H9 (cell line): ENCODE measurements at regions not wholly inside any gene's neighbourhood (a gene's known extent, or its start where the extent isn't known, plus 50 kb on each side); places are given as distances from the start of the nearest gene placed in this dataset.

Source experiments
- DNase-seq: peaks from one replicate; pipeline ENCODE4 v3.0.0-alpha.2; 2017
- H2AFZ ChIP-seq: one replicate; pipeline ENCODE4 v1.6.1; 2013; ENCODE audit warnings: mild to moderate bottlenecking, low read length, control low read depth, moderate library complexity
- H2AK5ac ChIP-seq: 2 replicates; pipeline ENCODE4 v1.6.1; 2013; ENCODE audit warnings: low read length, control low read depth, mixed read lengths; ENCODE audit not compliant: insufficient read length
- H2BK120ac ChIP-seq: one replicate; pipeline ENCODE4 v1.6.1; 2013; ENCODE audit warnings: low read depth, mild to moderate bottlenecking, low read length, control low read depth, inconsistent platforms; ENCODE audit not compliant: poor library complexity, severe bottlenecking
- H2BK12ac ChIP-seq: 2 replicates; pipeline ENCODE4 v1.6.1; 2013; ENCODE audit warnings: low read length, control low read depth, mixed read lengths, low read depth; ENCODE audit not compliant: insufficient read length
- H2BK15ac ChIP-seq: 2 replicates; pipeline ENCODE4 v1.6.1; 2013; ENCODE audit warnings: low read depth, low read length, control low read depth
- H2BK20ac ChIP-seq: one replicate; pipeline ENCODE4 v1.6.1; 2013; ENCODE audit warnings: low read depth, mild to moderate bottlenecking, low read length, control low read depth, inconsistent platforms; ENCODE audit not compliant: poor library complexity, severe bottlenecking
- H2BK5ac ChIP-seq: 2 replicates; pipeline ENCODE4 v1.6.1; 2013; ENCODE audit warnings: low read length, control low read depth, mixed read lengths; ENCODE audit not compliant: insufficient read length
- H3K14ac ChIP-seq: 2 replicates; pipeline ENCODE4 v1.6.1; 2013; ENCODE audit warnings: low read length, control low read depth; ENCODE audit not compliant: insufficient read depth
- H3K18ac ChIP-seq: 2 replicates; pipeline ENCODE4 v1.6.1; 2013; ENCODE audit warnings: low read depth, mild to moderate bottlenecking, mixed read lengths, low read length, control low read depth; ENCODE audit not compliant: insufficient read length
- H3K23ac ChIP-seq: 2 replicates; pipeline ENCODE4 v1.6.1; 2013; ENCODE audit warnings: low read length, control low read depth, mixed read lengths, low read depth; ENCODE audit not compliant: insufficient read length
- H3K23me2 ChIP-seq: 2 replicates; pipeline ENCODE4 v1.6.1; 2013; ENCODE audit warnings: low read depth, mild to moderate bottlenecking, mixed read lengths, low read length, control low read depth; ENCODE audit not compliant: insufficient read length, poor library complexity, severe bottlenecking
- H3K27ac ChIP-seq: 2 replicates; pipeline ENCODE4 v1.5.1; 2013; ENCODE audit warnings: low read length, control low read depth, mixed read lengths, low read depth; ENCODE audit not compliant: insufficient read length
- H3K27me3 ChIP-seq: 2 replicates; pipeline ENCODE4 v1.6.1; 2013; ENCODE audit warnings: low read length, control low read depth, inconsistent platforms; ENCODE audit not compliant: insufficient read depth
- H3K4ac ChIP-seq: 2 replicates; pipeline ENCODE4 v1.6.1; 2013; ENCODE audit warnings: low read depth, mild to moderate bottlenecking, control low read depth, inconsistent platforms, low read length, moderate library complexity
- H3K4me1 ChIP-seq: 2 replicates; pipeline ENCODE4 v1.6.1; 2013; ENCODE audit warnings: low read length, control low read depth, inconsistent platforms; ENCODE audit not compliant: insufficient read depth
- H3K4me2 ChIP-seq: 2 replicates; pipeline ENCODE4 v1.6.1; 2013; ENCODE audit warnings: low read length, control low read depth, mixed read lengths; ENCODE audit not compliant: insufficient read length, insufficient read depth
- H3K56ac ChIP-seq: 2 replicates; pipeline ENCODE4 v1.6.1; 2013; ENCODE audit warnings: low read depth, mild to moderate bottlenecking, mixed read lengths, low read length, control low read depth; ENCODE audit not compliant: insufficient read length
- H3K79me1 ChIP-seq: 2 replicates; pipeline ENCODE4 v1.6.1; 2013; ENCODE audit warnings: low read depth, mild to moderate bottlenecking, moderate library complexity, low read length, control low read depth, inconsistent platforms; ENCODE audit not compliant: insufficient read depth, poor library complexity, severe bottlenecking
- H3K79me2 ChIP-seq: 2 replicates; pipeline ENCODE4 v1.6.1; 2013; ENCODE audit warnings: low read length, control low read depth, inconsistent platforms; ENCODE audit not compliant: insufficient read depth
- H3K9ac ChIP-seq: 2 replicates; pipeline ENCODE4 v1.6.1; 2013; ENCODE audit warnings: low read length, control low read depth, mixed read lengths; ENCODE audit not compliant: insufficient read length; ENCODE audit errors: extremely low read depth
- H3K9me3 ChIP-seq: one replicate; pipeline ENCODE4 v1.6.1; 2013; ENCODE audit warnings: low read depth, low read length, inconsistent platforms; ENCODE audit not compliant: control insufficient read depth
- H3T11ph ChIP-seq: one replicate; pipeline ENCODE4 v1.6.1; 2013; ENCODE audit warnings: mild to moderate bottlenecking, low read length, control low read depth, inconsistent platforms
- H4K20me1 ChIP-seq: one replicate; pipeline ENCODE4 v1.6.1; 2013; ENCODE audit not compliant: control insufficient read depth, insufficient read length, insufficient read depth
- H4K5ac ChIP-seq: 2 replicates; pipeline ENCODE4 v1.6.1; 2013; ENCODE audit warnings: low read depth, mild to moderate bottlenecking, mixed read lengths, low read length, control low read depth; ENCODE audit not compliant: insufficient read length
- H4K8ac ChIP-seq: replicated peaks from 2 replicates; pipeline ENCODE4 v1.6.1; 2013; ENCODE audit warnings: low read length, control low read depth, mixed read lengths, low read depth; ENCODE audit not compliant: insufficient read length
- H4K91ac ChIP-seq: 2 replicates; pipeline ENCODE4 v1.6.1; 2013; ENCODE audit warnings: low read depth, mild to moderate bottlenecking, moderate library complexity, mixed read lengths, low read length, control low read depth; ENCODE audit not compliant: insufficient read length
- H3K27ac Mint-ChIP-seq, 3 experiments: 2 replicates in 2 of 3; 3 replicates in 1 of 3; pipeline ENCODE4 v1.8.0; 2020 to 2021; ENCODE audit warnings: mixed read lengths in 3 of 3, mild to moderate bottlenecking in 1 of 3, moderate library complexity in 1 of 3
- H3K27me3 Mint-ChIP-seq: 2 replicates; pipeline ENCODE4 v1.8.0; 2021; ENCODE audit warnings: low read depth, mild to moderate bottlenecking, moderate library complexity, mixed read lengths
- H3K36me3 Mint-ChIP-seq, 3 experiments: 2 replicates in 2 of 3; 3 replicates in 1 of 3; pipeline ENCODE4 v1.8.0; 2020 to 2021; ENCODE audit warnings: low read depth in 3 of 3, mixed read lengths in 3 of 3; ENCODE audit not compliant: insufficient read depth in 1 of 3
- H3K4me1 Mint-ChIP-seq, 2 experiments: 2 replicates each; pipeline ENCODE4 v1.8.0; 2020; ENCODE audit warnings: mixed read lengths in 2 of 2
- H3K4me3 Mint-ChIP-seq, 2 experiments: 2 replicates in 1 of 2; 3 replicates in 1 of 2; pipeline ENCODE4 v1.8.0; 2020 to 2021; ENCODE audit warnings: mild to moderate bottlenecking in 2 of 2, mixed read lengths in 2 of 2, moderate library complexity in 1 of 2
- H3K9me3 Mint-ChIP-seq, 2 experiments: 2 replicates in 1 of 2; 3 replicates in 1 of 2; pipeline ENCODE4 v1.8.0; 2020; ENCODE audit warnings: mild to moderate bottlenecking in 2 of 2, mixed read lengths in 2 of 2, moderate library complexity in 1 of 2
- WGBS: extraction: QIAGEN DNeasy Blood & Tissue Kit; methylation state at CpG from one replicate; pipeline ENCODE4 v1.1.7; 2013; ENCODE audit warnings: missing lambda C conversion rate, low lambda C conversion rate, mixed read lengths; ENCODE audit not compliant: insufficient read length; ENCODE audit errors: extremely low coverage; 5-methylcytosine and 5-hydroxymethylcytosine counted together
- TF ChIP-seq, protein P1 (sequence below): fragments of 200-600 bp; sonication (generic); conservative IDR thresholded peaks from 3 replicates; pipeline ENCODE4 v1.8.0; 2021; ENCODE audit warnings: antibody characterized with exemption, mild to moderate bottlenecking

DNA sequence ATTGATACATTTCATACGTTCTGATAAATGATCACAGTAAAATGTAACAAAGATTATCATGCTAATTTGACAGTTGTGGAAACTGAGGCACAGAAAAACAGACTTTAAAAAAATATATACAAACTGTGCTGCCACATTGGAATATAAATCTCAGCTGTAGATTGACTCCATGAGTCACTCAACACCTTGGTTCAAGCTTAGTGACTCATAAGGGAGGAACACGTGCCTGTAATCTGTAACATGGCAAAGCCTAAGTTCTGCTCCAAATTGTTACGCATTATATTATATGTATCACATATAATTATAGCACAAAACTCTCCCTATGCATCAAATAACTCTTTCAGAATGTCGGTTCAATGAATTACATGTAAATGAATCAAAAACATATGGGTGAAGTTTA lies 1047.5 kb downstream of the GATA3 start:
- DNase-seq = no peak
- no peak overlapping the region for H2BK20ac ChIP-seq
- peaks cover 76% of the 10 kb centered on the region for H3K27me3 Mint-ChIP-seq
- H3K9me3 Mint-ChIP-seq = no peaks in the 10 kb centered on the region
- TF ChIP-seq, protein P1, sequence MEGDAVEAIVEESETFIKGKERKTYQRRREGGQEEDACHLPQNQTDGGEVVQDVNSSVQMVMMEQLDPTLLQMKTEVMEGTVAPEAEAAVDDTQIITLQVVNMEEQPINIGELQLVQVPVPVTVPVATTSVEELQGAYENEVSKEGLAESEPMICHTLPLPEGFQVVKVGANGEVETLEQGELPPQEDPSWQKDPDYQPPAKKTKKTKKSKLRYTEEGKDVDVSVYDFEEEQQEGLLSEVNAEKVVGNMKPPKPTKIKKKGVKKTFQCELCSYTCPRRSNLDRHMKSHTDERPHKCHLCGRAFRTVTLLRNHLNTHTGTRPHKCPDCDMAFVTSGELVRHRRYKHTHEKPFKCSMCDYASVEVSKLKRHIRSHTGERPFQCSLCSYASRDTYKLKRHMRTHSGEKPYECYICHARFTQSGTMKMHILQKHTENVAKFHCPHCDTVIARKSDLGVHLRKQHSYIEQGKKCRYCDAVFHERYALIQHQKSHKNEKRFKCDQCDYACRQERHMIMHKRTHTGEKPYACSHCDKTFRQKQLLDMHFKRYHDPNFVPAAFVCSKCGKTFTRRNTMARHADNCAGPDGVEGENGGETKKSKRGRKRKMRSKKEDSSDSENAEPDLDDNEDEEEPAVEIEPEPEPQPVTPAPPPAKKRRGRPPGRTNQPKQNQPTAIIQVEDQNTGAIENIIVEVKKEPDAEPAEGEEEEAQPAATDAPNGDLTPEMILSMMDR = no peak
- peaks cover 19% of the 10 kb centered on the region; the same call in 1 of the 2 replicates for H3K27me3 ChIP-seq
- H3K4me3 Mint-ChIP-seq = no peak overlapping the region
- H2BK5ac ChIP-seq = no peak overlapping the region
- no peaks in the 10 kb centered on the region for H3K23me2 ChIP-seq
- H2BK12ac ChIP-seq = no peak overlapping the region
- H3K18ac ChIP-seq = no peak overlapping the region
- H3K79me1 ChIP-seq = no peaks in the 10 kb centered on the region
- H3K79me2 ChIP-seq = no peaks in the 10 kb centered on the region
- H2BK15ac ChIP-seq = no peak overlapping the region
- H3K4me1 Mint-ChIP-seq = peaks cover 2 to 5% of the 10 kb centered on the region in 2 experiments; a peak in 2 of 4 replicates
- H3K4me1 ChIP-seq = no peaks in the 10 kb centered on the region
- no peaks in the 10 kb centered on the region for H3K9me3 ChIP-seq
- H2BK120ac ChIP-seq = no peak overlapping the region
- no peak overlapping the region for H4K5ac ChIP-seq
- no peak overlapping the region for H2AFZ ChIP-seq
- H3K14ac ChIP-seq = no peak overlapping the region
- no peak overlapping the region for H3T11ph ChIP-seq
- H3K23ac ChIP-seq = no peak overlapping the region
- H3K27ac ChIP-seq = no peak overlapping the region
- WGBS = no CpG with 5 or more reads among the region's 4 CpGs
- H3K56ac ChIP-seq = no peak overlapping the region
- H3K9ac ChIP-seq = no peak overlapping the region
- H3K4ac ChIP-seq = no peak overlapping the region
- H2AK5ac ChIP-seq = no peak overlapping the region
- H4K8ac ChIP-seq = no peak overlapping the region
- no peak overlapping the region for H3K4me2 ChIP-seq
- no peaks in the 10 kb centered on the region for H3K36me3 Mint-ChIP-seq
- H3K27ac Mint-ChIP-seq = no peak overlapping the region
- no peak overlapping the region for H4K91ac ChIP-seq
- no peaks in the 10 kb centered on the region for H4K20me1 ChIP-seq
